ENCODE measurements at regions not wholly inside any gene's neighbourhood (a gene's known extent, or its start where the extent isn't known, plus 50 kb on each side); places are given as distances from the start of the nearest gene placed in this dataset.

DNA sequence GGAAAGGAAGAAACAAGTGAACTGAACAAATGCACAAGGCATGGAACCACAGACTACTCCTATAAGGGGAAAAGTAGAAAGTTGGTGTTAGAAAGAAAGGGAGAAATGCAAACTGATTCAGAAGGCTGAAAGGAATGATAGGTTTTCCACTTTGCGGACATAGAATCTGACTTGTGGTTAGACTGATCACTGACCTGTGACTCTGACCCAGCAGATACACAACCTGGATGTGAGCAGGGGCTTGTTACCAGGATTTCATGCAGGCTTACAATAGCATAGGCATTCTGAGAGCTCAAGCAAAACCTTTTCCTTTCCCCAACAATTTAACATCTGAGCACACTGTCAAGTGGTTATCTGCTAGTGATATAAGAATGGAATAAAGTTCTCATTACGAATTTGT is 237.0 kb upstream of the CDH20 start:
- Mint-ChIP-seq H3K4me1 (ENCODE audit: unreplicated experiment) (no peaks in the 10 kb centered on the region), H3K27me3 (ENCODE audit: unreplicated experiment) (no peaks in the 10 kb centered on the region), H3K27ac (ENCODE audit: unreplicated experiment) (no peak overlapping the region), H3K36me3 (ENCODE audit: low read depth, unreplicated experiment) (no peaks in the 10 kb centered on the region), H3K9me3 (ENCODE audit: unreplicated experiment) (no peaks in the 10 kb centered on the region), H3K4me3 (ENCODE audit: unreplicated experiment) (no peak overlapping the region)
- no peak for DNase-seq (ENCODE audit: low spot score)
- no peak for TF ChIP-seq CTCF (IDR thresholded peaks at IDR 0.05; ENCODE audit: unreplicated experiment)

DNA sequence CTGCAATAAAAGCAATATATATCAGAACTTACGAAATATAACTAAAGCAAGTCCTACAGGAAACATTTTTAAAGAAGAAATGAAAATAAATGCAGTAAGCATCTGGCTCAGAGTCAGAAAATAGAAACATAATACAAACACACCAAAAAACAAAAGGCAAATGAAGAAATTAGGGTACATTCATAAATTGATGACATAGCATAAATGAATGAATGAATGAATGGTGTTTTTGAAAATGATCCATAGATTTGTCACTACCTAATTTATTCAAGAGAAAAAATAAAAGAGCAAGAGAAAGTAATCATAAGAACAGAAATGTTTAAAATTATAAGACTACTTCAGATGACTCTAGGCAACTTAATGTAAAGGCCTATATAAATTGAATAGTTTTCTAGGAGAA is 226.1 kb upstream of the CDH20 start:
- no peak for DNase-seq (ENCODE audit: low spot score)
- no peak for TF ChIP-seq CTCF (IDR thresholded peaks at IDR 0.05; ENCODE audit: unreplicated experiment)
- Mint-ChIP-seq H3K4me1 (ENCODE audit: unreplicated experiment) (no peaks in the 10 kb centered on the region), H3K27me3 (ENCODE audit: unreplicated experiment) (no peaks in the 10 kb centered on the region), H3K36me3 (ENCODE audit: low read depth, unreplicated experiment) (no peaks in the 10 kb centered on the region), H3K4me3 (ENCODE audit: unreplicated experiment) (no peak overlapping the region), H3K27ac (ENCODE audit: unreplicated experiment) (no peak overlapping the region), H3K9me3 (ENCODE audit: unreplicated experiment) (no peaks in the 10 kb centered on the region)

DNA sequence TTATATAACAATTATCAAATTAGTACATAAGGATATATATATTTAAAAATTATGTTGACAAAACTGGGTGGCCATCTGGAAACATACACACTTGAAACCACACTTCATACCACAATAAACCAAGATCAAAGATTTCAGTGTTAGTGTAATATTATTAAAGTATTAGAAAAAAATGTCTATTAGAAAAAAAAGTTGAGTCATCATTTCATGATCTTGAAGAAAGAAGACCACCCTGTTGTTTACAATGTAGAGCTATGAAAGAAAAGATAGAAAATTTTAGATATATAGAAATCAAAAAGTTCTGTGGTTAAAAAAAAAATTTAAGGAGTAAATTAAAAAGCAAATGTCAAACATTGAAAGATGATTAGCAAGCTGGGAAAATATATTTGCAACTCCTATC is 224.5 kb upstream of the CDH20 start:
- Mint-ChIP-seq H3K27me3 (ENCODE audit: unreplicated experiment) (no peaks in the 10 kb centered on the region), H3K9me3 (ENCODE audit: unreplicated experiment) (no peaks in the 10 kb centered on the region), H3K36me3 (ENCODE audit: low read depth, unreplicated experiment) (no peaks in the 10 kb centered on the region), H3K4me1 (ENCODE audit: unreplicated experiment) (no peaks in the 10 kb centered on the region), H3K27ac (ENCODE audit: unreplicated experiment) (no peak overlapping the region), H3K4me3 (ENCODE audit: unreplicated experiment) (no peak overlapping the region)
- DNase-seq (ENCODE audit: low spot score), result no peak
- TF ChIP-seq CTCF (IDR thresholded peaks at IDR 0.05; ENCODE audit: unreplicated experiment), result no peak

DNA sequence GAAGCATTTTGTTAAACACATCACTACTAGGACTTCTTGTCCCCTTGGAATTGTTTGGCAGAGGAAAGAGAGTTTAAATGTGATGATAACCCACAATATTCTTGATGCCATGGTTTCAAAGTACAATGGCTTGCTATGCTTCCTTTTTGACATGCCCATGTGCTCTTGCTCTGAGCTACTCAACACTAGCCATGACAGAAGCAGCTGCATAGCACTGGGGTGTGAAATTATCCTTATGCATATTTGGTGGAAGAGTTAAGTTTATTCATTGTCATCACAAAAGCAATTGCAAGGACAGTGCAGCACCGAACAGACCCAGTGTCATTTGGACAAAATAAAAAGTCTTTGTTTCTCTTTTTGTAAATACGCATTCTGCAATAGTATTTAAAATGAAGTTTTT is 209.9 kb upstream of the CDH20 start:
- Mint-ChIP-seq H3K36me3 (ENCODE audit: low read depth, unreplicated experiment) (no peaks in the 10 kb centered on the region), H3K4me3 (ENCODE audit: unreplicated experiment) (no peak overlapping the region), H3K27ac (ENCODE audit: unreplicated experiment) (no peak overlapping the region), H3K4me1 (ENCODE audit: unreplicated experiment) (peaks cover 9% of the 10 kb centered on the region), H3K9me3 (ENCODE audit: unreplicated experiment) (no peaks in the 10 kb centered on the region), H3K27me3 (ENCODE audit: unreplicated experiment) (no peaks in the 10 kb centered on the region)
- TF ChIP-seq CTCF (IDR thresholded peaks at IDR 0.05; ENCODE audit: unreplicated experiment), result no peak
- no peak for DNase-seq (ENCODE audit: low spot score)

- no peaks in the 10 kb centered on the region for H3K36me3 Mint-ChIP-seq (ENCODE audit: low read depth, unreplicated experiment)
- H3K4me3 Mint-ChIP-seq (ENCODE audit: unreplicated experiment), result no peak overlapping the region
- peaks cover 12% of the 10 kb centered on the region for H3K4me1 Mint-ChIP-seq (ENCODE audit: unreplicated experiment)
- H3K9me3 Mint-ChIP-seq (ENCODE audit: unreplicated experiment), result no peaks in the 10 kb centered on the region
- H3K27me3 Mint-ChIP-seq (ENCODE audit: unreplicated experiment), result peaks cover 2% of the 10 kb centered on the region
- no peak for TF ChIP-seq CTCF (IDR thresholded peaks at IDR 0.05; ENCODE audit: unreplicated experiment)
- H3K27ac Mint-ChIP-seq (ENCODE audit: unreplicated experiment), result no peak overlapping the region
- DNase-seq (ENCODE audit: low spot score), result no peak
Observed at GRCh38 chr18:61127714-61128467, 205.3 kb upstream of the CDH20 start.

Data from endothelial cell (in vitro differentiated cells).